H9 (cell line): ENCODE measurements at regions not wholly inside any gene's neighbourhood (a gene's known extent, or its start where the extent isn't known, plus 50 kb on each side); places are given as distances from the start of the nearest gene placed in this dataset.

Experiments
- DNase-seq: peaks from one replicate; pipeline ENCODE4 v3.0.0-alpha.2; 2017
- H2AFZ ChIP-seq: one replicate; pipeline ENCODE4 v1.6.1; 2013; ENCODE audit warnings: mild to moderate bottlenecking, low read length, control low read depth, moderate library complexity
- H2AK5ac ChIP-seq: 2 replicates; pipeline ENCODE4 v1.6.1; 2013; ENCODE audit warnings: low read length, control low read depth, mixed read lengths; ENCODE audit not compliant: insufficient read length
- H2BK120ac ChIP-seq: one replicate; pipeline ENCODE4 v1.6.1; 2013; ENCODE audit warnings: low read depth, mild to moderate bottlenecking, low read length, control low read depth, inconsistent platforms; ENCODE audit not compliant: poor library complexity, severe bottlenecking
- H2BK12ac ChIP-seq: 2 replicates; pipeline ENCODE4 v1.6.1; 2013; ENCODE audit warnings: low read length, control low read depth, mixed read lengths, low read depth; ENCODE audit not compliant: insufficient read length
- H2BK15ac ChIP-seq: 2 replicates; pipeline ENCODE4 v1.6.1; 2013; ENCODE audit warnings: low read depth, low read length, control low read depth
- H2BK20ac ChIP-seq: one replicate; pipeline ENCODE4 v1.6.1; 2013; ENCODE audit warnings: low read depth, mild to moderate bottlenecking, low read length, control low read depth, inconsistent platforms; ENCODE audit not compliant: poor library complexity, severe bottlenecking
- H2BK5ac ChIP-seq: 2 replicates; pipeline ENCODE4 v1.6.1; 2013; ENCODE audit warnings: low read length, control low read depth, mixed read lengths; ENCODE audit not compliant: insufficient read length
- H3K14ac ChIP-seq: 2 replicates; pipeline ENCODE4 v1.6.1; 2013; ENCODE audit warnings: low read length, control low read depth; ENCODE audit not compliant: insufficient read depth
- H3K18ac ChIP-seq: 2 replicates; pipeline ENCODE4 v1.6.1; 2013; ENCODE audit warnings: low read depth, mild to moderate bottlenecking, mixed read lengths, low read length, control low read depth; ENCODE audit not compliant: insufficient read length
- H3K23ac ChIP-seq: 2 replicates; pipeline ENCODE4 v1.6.1; 2013; ENCODE audit warnings: low read length, control low read depth, mixed read lengths, low read depth; ENCODE audit not compliant: insufficient read length
- H3K23me2 ChIP-seq: 2 replicates; pipeline ENCODE4 v1.6.1; 2013; ENCODE audit warnings: low read depth, mild to moderate bottlenecking, mixed read lengths, low read length, control low read depth; ENCODE audit not compliant: insufficient read length, poor library complexity, severe bottlenecking
- H3K27ac ChIP-seq: 2 replicates; pipeline ENCODE4 v1.5.1; 2013; ENCODE audit warnings: low read length, control low read depth, mixed read lengths, low read depth; ENCODE audit not compliant: insufficient read length
- H3K27me3 ChIP-seq: 2 replicates; pipeline ENCODE4 v1.6.1; 2013; ENCODE audit warnings: low read length, control low read depth, inconsistent platforms; ENCODE audit not compliant: insufficient read depth
- H3K4ac ChIP-seq: 2 replicates; pipeline ENCODE4 v1.6.1; 2013; ENCODE audit warnings: low read depth, mild to moderate bottlenecking, control low read depth, inconsistent platforms, low read length, moderate library complexity
- H3K4me1 ChIP-seq: 2 replicates; pipeline ENCODE4 v1.6.1; 2013; ENCODE audit warnings: low read length, control low read depth, inconsistent platforms; ENCODE audit not compliant: insufficient read depth
- H3K4me2 ChIP-seq: 2 replicates; pipeline ENCODE4 v1.6.1; 2013; ENCODE audit warnings: low read length, control low read depth, mixed read lengths; ENCODE audit not compliant: insufficient read length, insufficient read depth
- H3K56ac ChIP-seq: 2 replicates; pipeline ENCODE4 v1.6.1; 2013; ENCODE audit warnings: low read depth, mild to moderate bottlenecking, mixed read lengths, low read length, control low read depth; ENCODE audit not compliant: insufficient read length
- H3K79me1 ChIP-seq: 2 replicates; pipeline ENCODE4 v1.6.1; 2013; ENCODE audit warnings: low read depth, mild to moderate bottlenecking, moderate library complexity, low read length, control low read depth, inconsistent platforms; ENCODE audit not compliant: insufficient read depth, poor library complexity, severe bottlenecking
- H3K79me2 ChIP-seq: 2 replicates; pipeline ENCODE4 v1.6.1; 2013; ENCODE audit warnings: low read length, control low read depth, inconsistent platforms; ENCODE audit not compliant: insufficient read depth
- H3K9ac ChIP-seq: 2 replicates; pipeline ENCODE4 v1.6.1; 2013; ENCODE audit warnings: low read length, control low read depth, mixed read lengths; ENCODE audit not compliant: insufficient read length; ENCODE audit errors: extremely low read depth
- H3K9me3 ChIP-seq: one replicate; pipeline ENCODE4 v1.6.1; 2013; ENCODE audit warnings: low read depth, low read length, inconsistent platforms; ENCODE audit not compliant: control insufficient read depth
- H3T11ph ChIP-seq: one replicate; pipeline ENCODE4 v1.6.1; 2013; ENCODE audit warnings: mild to moderate bottlenecking, low read length, control low read depth, inconsistent platforms
- H4K20me1 ChIP-seq: one replicate; pipeline ENCODE4 v1.6.1; 2013; ENCODE audit not compliant: control insufficient read depth, insufficient read length, insufficient read depth
- H4K5ac ChIP-seq: 2 replicates; pipeline ENCODE4 v1.6.1; 2013; ENCODE audit warnings: low read depth, mild to moderate bottlenecking, mixed read lengths, low read length, control low read depth; ENCODE audit not compliant: insufficient read length
- H4K8ac ChIP-seq: replicated peaks from 2 replicates; pipeline ENCODE4 v1.6.1; 2013; ENCODE audit warnings: low read length, control low read depth, mixed read lengths, low read depth; ENCODE audit not compliant: insufficient read length
- H4K91ac ChIP-seq: 2 replicates; pipeline ENCODE4 v1.6.1; 2013; ENCODE audit warnings: low read depth, mild to moderate bottlenecking, moderate library complexity, mixed read lengths, low read length, control low read depth; ENCODE audit not compliant: insufficient read length
- H3K27ac Mint-ChIP-seq, 3 experiments: 2 replicates in 2 of 3; 3 replicates in 1 of 3; pipeline ENCODE4 v1.8.0; 2020 to 2021; ENCODE audit warnings: mixed read lengths in 3 of 3, mild to moderate bottlenecking in 1 of 3, moderate library complexity in 1 of 3
- H3K27me3 Mint-ChIP-seq: 2 replicates; pipeline ENCODE4 v1.8.0; 2021; ENCODE audit warnings: low read depth, mild to moderate bottlenecking, moderate library complexity, mixed read lengths
- H3K36me3 Mint-ChIP-seq, 3 experiments: 2 replicates in 2 of 3; 3 replicates in 1 of 3; pipeline ENCODE4 v1.8.0; 2020 to 2021; ENCODE audit warnings: low read depth in 3 of 3, mixed read lengths in 3 of 3; ENCODE audit not compliant: insufficient read depth in 1 of 3
- H3K4me1 Mint-ChIP-seq, 2 experiments: 2 replicates each; pipeline ENCODE4 v1.8.0; 2020; ENCODE audit warnings: mixed read lengths in 2 of 2
- H3K4me3 Mint-ChIP-seq, 2 experiments: 2 replicates in 1 of 2; 3 replicates in 1 of 2; pipeline ENCODE4 v1.8.0; 2020 to 2021; ENCODE audit warnings: mild to moderate bottlenecking in 2 of 2, mixed read lengths in 2 of 2, moderate library complexity in 1 of 2
- H3K9me3 Mint-ChIP-seq, 2 experiments: 2 replicates in 1 of 2; 3 replicates in 1 of 2; pipeline ENCODE4 v1.8.0; 2020; ENCODE audit warnings: mild to moderate bottlenecking in 2 of 2, mixed read lengths in 2 of 2, moderate library complexity in 1 of 2
- CTCF ChIP-seq: fragments of 200-600 bp; sonication (generic); conservative IDR thresholded peaks from 3 replicates; pipeline ENCODE4 v1.8.0; 2021; ENCODE audit warnings: antibody characterized with exemption, mild to moderate bottlenecking
- WGBS: extraction: QIAGEN DNeasy Blood & Tissue Kit; methylation state at CpG from one replicate; pipeline ENCODE4 v1.1.7; 2013; ENCODE audit warnings: missing lambda C conversion rate, low lambda C conversion rate, mixed read lengths; ENCODE audit not compliant: insufficient read length; ENCODE audit errors: extremely low coverage; 5-methylcytosine and 5-hydroxymethylcytosine counted together

GRCh38 chr12:110983811-110984210 lies 63.4 kb upstream of the MYL2 start:
- no peaks in the 10 kb centered on the region for H3K4me1 ChIP-seq
- H4K20me1 ChIP-seq: no peaks in the 10 kb centered on the region
- no peak overlapping the region for H2AK5ac ChIP-seq
- H2BK15ac ChIP-seq: no peak overlapping the region
- Mint-ChIP-seq H3K27me3 (peaks cover 30% of the 10 kb centered on the region), H3K27ac (no peak overlapping the region; a peak in 1 of 7 replicates), H3K4me1 (no peaks in the 10 kb centered on the region; a peak in 1 of 4 replicates), H3K36me3 (no peaks in the 10 kb centered on the region), H3K4me3 (no peak overlapping the region), H3K9me3 (no peaks in the 10 kb centered on the region)
- no peak overlapping the region for H2BK5ac ChIP-seq
- no peak overlapping the region for H3K9ac ChIP-seq
- H4K91ac ChIP-seq: no peak overlapping the region
- H3T11ph ChIP-seq: no peak overlapping the region
- H3K14ac ChIP-seq: no peak overlapping the region
- H3K23me2 ChIP-seq: no peaks in the 10 kb centered on the region
- H4K8ac ChIP-seq: no peak overlapping the region
- no peak overlapping the region for H2BK120ac ChIP-seq
- H3K79me2 ChIP-seq: no peaks in the 10 kb centered on the region
- H3K27me3 ChIP-seq: no peaks in the 10 kb centered on the region
- H3K9me3 ChIP-seq: no peaks in the 10 kb centered on the region
- no peak overlapping the region for H3K4ac ChIP-seq
- no peak for DNase-seq
- no peak overlapping the region for H2BK12ac ChIP-seq
- H3K23ac ChIP-seq: no peak overlapping the region
- WGBS: no CpG with 5 or more reads among the region's 7 CpGs
- H4K5ac ChIP-seq: no peak overlapping the region
- no peak overlapping the region for H3K56ac ChIP-seq
- H2AFZ ChIP-seq: no peak overlapping the region
- H3K4me2 ChIP-seq: no peak overlapping the region
- H3K79me1 ChIP-seq: no peaks in the 10 kb centered on the region
- no peak for TF ChIP-seq CTCF
- no peak overlapping the region for H3K18ac ChIP-seq
- H2BK20ac ChIP-seq: no peak overlapping the region
- H3K27ac ChIP-seq: no peak overlapping the region
